ENCODE measurements at regions not wholly inside any gene's neighbourhood (a gene's known extent, or its start where the extent isn't known, plus 50 kb on each side); places are given as distances from the start of the nearest gene placed in this dataset.

DNA sequence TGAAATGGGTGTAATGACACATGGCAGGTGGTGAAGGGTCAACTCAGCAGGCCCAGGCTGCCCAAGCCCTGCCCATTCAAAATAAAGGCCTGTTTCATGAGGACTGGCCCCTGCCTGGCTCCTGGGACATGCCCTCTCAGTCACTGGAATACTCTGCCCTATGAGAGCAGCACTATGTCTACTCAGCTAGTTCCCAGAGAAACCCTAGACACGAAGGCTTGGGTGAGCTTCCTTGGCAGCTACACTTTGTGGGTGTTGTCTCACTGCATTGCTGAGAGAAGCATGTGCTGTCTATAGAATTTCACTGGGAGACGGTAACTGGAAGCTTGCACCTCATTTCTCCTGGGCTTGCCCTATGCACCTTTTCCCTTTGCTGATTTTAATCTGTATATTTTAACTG lies 752.8 kb downstream of the LIG4 start:
- DNase-seq, result no peak
- Mint-ChIP-seq H3K27ac (no peak overlapping the region), H3K36me3 (ENCODE audit: insufficient read depth in 1 of 3, low read depth in 3 of 3) (no peaks in the 10 kb centered on the region), H3K4me3 (no peak overlapping the region), H3K27me3 (ENCODE audit: low read depth) (no peaks in the 10 kb centered on the region), H3K9me3 (no peaks in the 10 kb centered on the region), H3K4me1 (peaks cover 9 to 10% of the 10 kb centered on the region in 2 experiments)
- no peak overlapping the region for H2BK120ac ChIP-seq (ENCODE audit: low read depth, low read length, poor library complexity, severe bottlenecking)
- H2BK15ac ChIP-seq (ENCODE audit: low read depth, low read length), result no peak overlapping the region
- H2BK20ac ChIP-seq (ENCODE audit: low read depth, low read length, poor library complexity, severe bottlenecking), result no peak overlapping the region
- no peak overlapping the region for H3K14ac ChIP-seq (ENCODE audit: insufficient read depth, low read length)
- H3K23ac ChIP-seq (ENCODE audit: insufficient read length, low read depth, low read length), result no peak overlapping the region
- no peak overlapping the region for H4K5ac ChIP-seq (ENCODE audit: insufficient read length, low read depth, low read length)
- H2BK12ac ChIP-seq (ENCODE audit: insufficient read length, low read depth, low read length), result no peak overlapping the region
- no peak overlapping the region for H3K27ac ChIP-seq (ENCODE audit: insufficient read length, low read depth, low read length)
- no peaks in the 10 kb centered on the region for H4K20me1 ChIP-seq (ENCODE audit: control insufficient read depth, insufficient read depth, insufficient read length)
- H3K4me2 ChIP-seq (ENCODE audit: insufficient read depth, insufficient read length, low read length), result no peak overlapping the region
- WGBS (ENCODE audit: extremely low coverage, insufficient read length, low lambda C conversion rate), result no CpG with 5 or more reads among the region's 2 CpGs
- H3K4ac ChIP-seq (ENCODE audit: low read depth, low read length), result no peak overlapping the region
- H4K8ac ChIP-seq (replicated peaks; ENCODE audit: insufficient read length, low read depth, low read length), result no peak overlapping the region
- no peaks in the 10 kb centered on the region for H3K4me1 ChIP-seq (ENCODE audit: insufficient read depth, low read length)
- H3K79me2 ChIP-seq (ENCODE audit: insufficient read depth, low read length), result no peaks in the 10 kb centered on the region
- H2AK5ac ChIP-seq (ENCODE audit: insufficient read length, low read length), result no peak overlapping the region
- no peak overlapping the region for H3K56ac ChIP-seq (ENCODE audit: insufficient read length, low read depth, low read length)
- H3K27me3 ChIP-seq (ENCODE audit: insufficient read depth, low read length), result no peaks in the 10 kb centered on the region
- no peak overlapping the region for H3K9ac ChIP-seq (ENCODE audit: extremely low read depth, insufficient read length, low read length)
- H4K91ac ChIP-seq (ENCODE audit: insufficient read length, low read depth, low read length), result no peak overlapping the region
- TF ChIP-seq CTCF (conservative IDR thresholded peaks at IDR 0.05), result no peak
- H2BK5ac ChIP-seq (ENCODE audit: insufficient read length, low read length), result no peak overlapping the region
- H2AFZ ChIP-seq (ENCODE audit: low read length), result no peak overlapping the region
- no peak overlapping the region for H3K18ac ChIP-seq (ENCODE audit: insufficient read length, low read depth, low read length)
- no peaks in the 10 kb centered on the region for H3K79me1 ChIP-seq (ENCODE audit: insufficient read depth, low read depth, low read length, poor library complexity, severe bottlenecking)
- no peak overlapping the region for H3T11ph ChIP-seq (ENCODE audit: low read length)
- H3K9me3 ChIP-seq (ENCODE audit: control insufficient read depth, low read depth, low read length), result no peaks in the 10 kb centered on the region
- H3K23me2 ChIP-seq (ENCODE audit: insufficient read length, low read depth, low read length, poor library complexity, severe bottlenecking), result no peaks in the 10 kb centered on the region

Measured in H9 (cell line).